ENCODE measurements at regions not wholly inside any gene's neighbourhood (a gene's known extent, or its start where the extent isn't known, plus 50 kb on each side); places are given as distances from the start of the nearest gene placed in this dataset.

DNA sequence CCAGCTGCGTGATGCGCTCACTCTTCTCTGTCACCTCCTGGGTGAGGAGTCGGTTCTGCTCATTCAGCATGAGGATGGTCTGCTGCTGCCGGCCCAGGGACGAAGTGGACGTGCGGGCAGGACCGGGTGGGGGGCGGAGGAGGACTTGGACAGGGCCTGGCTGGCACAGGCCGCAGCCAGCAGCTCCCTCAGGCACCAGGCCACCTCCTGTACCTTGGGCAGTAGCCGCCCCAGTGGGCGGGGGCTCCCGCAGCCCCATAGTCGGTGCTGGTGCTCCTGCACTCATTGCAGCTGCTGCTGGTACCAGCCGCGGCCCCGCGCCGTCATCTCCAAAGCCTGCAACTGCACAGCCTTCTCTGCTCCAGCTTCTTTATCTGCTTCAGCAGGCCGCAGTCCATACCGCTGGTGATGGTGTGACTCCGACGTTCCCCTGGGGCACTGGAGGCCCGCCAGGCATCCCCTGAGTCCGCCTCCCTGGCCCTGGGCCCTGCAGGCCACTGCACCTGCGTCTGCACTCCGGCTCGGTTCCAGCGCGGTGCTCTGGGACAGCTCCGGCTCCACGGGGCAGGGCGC is 884.9 kb upstream of the ZNF722 start:
- Histone ChIP-seq H3K79me2 (ENCODE audit: control insufficient read depth, insufficient read depth, low read length) (no peaks in the 10 kb centered on the region), H3K4me2 (ENCODE audit: insufficient read depth, low read length) (no peak overlapping the region), H3K4me3 (no peak overlapping the region), H3K4me1 (replicated peaks in 1 of 2; ENCODE audit: control insufficient read depth in 2 of 2, insufficient read depth in 2 of 2, low read length in 2 of 2) (no peaks in the 10 kb centered on the region), H3K9me3 (replicated peaks; ENCODE audit: control insufficient read depth, insufficient read depth, low read depth, low read length) (no peaks in the 10 kb centered on the region), H3K9ac (ENCODE audit: insufficient read depth in 1 of 2, low read depth in 2 of 2, low read length in 2 of 2) (no peak overlapping the region), H3K27me3 (ENCODE audit: control insufficient read depth in 2 of 2, insufficient read depth in 2 of 2, low read length in 2 of 2) (no peaks in the 10 kb centered on the region), H2AFZ (ENCODE audit: low read depth, low read length) (no peak overlapping the region), H4K20me1 (replicated peaks; ENCODE audit: control insufficient read depth, insufficient read depth, low read length) (no peaks in the 10 kb centered on the region), H3K36me3 (ENCODE audit: control insufficient read depth, insufficient read depth, low read length) (no peaks in the 10 kb centered on the region), H3K9me1 (ENCODE audit: control insufficient read depth, insufficient read depth, low read length) (no peaks in the 10 kb centered on the region), H3K27ac (ENCODE audit: extremely low read depth, low read depth, low read length) (no peak overlapping the region)
- WGBS (ENCODE audit: insufficient coverage, low coverage, missing lambda C conversion rate), result 5% methylated on average over 27 of the region's 33 CpGs
- no TSS peak for BruUV-seq (replicated peaks)
- FAIRE-seq (no peak), ATAC-seq (no peak), DNase-seq (ENCODE audit: extremely low read depth in 1 of 4, low spot score in 3 of 4) (no peak)
- ChIA-PET POLR2A (no interaction called here), CTCF (ENCODE audit: low intra/inter-chr PET ratio) (no interaction called here)
- intact Hi-C loops (cut with micrococcal nuclease) (no loop called here), in situ Hi-C loops (cut with MboI) (no loop called here)
- TF ChIP-seq ZNF75A (CRISPR knock-in tag; IDR thresholded peaks at IDR 0.05) (no peak), TRIM28 (IDR thresholded peaks at IDR 0.05) (no peak), SMAD2 (IDR thresholded peaks at IDR 0.05; ENCODE audit: low read depth, low read length) (no peak), NCOA2 (IDR thresholded peaks at IDR 0.05; ENCODE audit: partially characterized antibody in 2 of 2) (no peak)
- TF ChIP-seq, protein P1, sequence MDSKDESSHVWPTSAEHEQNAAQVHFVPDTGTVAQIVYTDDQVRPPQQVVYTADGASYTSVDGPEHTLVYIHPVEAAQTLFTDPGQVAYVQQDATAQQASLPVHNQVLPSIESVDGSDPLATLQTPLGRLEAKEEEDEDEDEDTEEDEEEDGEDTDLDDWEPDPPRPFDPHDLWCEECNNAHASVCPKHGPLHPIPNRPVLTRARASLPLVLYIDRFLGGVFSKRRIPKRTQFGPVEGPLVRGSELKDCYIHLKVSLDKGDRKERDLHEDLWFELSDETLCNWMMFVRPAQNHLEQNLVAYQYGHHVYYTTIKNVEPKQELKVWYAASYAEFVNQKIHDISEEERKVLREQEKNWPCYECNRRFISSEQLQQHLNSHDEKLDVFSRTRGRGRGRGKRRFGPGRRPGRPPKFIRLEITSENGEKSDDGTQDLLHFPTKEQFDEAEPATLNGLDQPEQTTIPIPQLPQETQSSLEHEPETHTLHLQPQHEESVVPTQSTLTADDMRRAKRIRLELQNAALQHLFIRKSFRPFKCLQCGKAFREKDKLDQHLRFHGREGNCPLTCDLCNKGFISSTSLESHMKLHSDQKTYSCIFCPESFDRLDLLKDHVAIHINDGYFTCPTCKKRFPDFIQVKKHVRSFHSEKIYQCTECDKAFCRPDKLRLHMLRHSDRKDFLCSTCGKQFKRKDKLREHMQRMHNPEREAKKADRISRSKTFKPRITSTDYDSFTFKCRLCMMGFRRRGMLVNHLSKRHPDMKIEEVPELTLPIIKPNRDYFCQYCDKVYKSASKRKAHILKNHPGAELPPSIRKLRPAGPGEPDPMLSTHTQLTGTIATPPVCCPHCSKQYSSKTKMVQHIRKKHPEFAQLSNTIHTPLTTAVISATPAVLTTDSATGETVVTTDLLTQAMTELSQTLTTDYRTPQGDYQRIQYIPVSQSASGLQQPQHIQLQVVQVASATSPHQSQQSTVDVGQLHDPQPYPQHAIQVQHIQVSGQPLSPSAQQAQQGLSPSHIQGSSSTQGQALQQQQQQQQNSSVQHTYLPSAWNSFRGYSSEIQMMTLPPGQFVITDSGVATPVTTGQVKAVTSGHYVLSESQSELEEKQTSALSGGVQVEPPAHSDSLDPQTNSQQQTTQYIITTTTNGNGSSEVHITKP (IDR thresholded peaks at IDR 0.05; ENCODE audit: partially characterized antibody), result no peak
- TF ChIP-seq, protein P2, sequence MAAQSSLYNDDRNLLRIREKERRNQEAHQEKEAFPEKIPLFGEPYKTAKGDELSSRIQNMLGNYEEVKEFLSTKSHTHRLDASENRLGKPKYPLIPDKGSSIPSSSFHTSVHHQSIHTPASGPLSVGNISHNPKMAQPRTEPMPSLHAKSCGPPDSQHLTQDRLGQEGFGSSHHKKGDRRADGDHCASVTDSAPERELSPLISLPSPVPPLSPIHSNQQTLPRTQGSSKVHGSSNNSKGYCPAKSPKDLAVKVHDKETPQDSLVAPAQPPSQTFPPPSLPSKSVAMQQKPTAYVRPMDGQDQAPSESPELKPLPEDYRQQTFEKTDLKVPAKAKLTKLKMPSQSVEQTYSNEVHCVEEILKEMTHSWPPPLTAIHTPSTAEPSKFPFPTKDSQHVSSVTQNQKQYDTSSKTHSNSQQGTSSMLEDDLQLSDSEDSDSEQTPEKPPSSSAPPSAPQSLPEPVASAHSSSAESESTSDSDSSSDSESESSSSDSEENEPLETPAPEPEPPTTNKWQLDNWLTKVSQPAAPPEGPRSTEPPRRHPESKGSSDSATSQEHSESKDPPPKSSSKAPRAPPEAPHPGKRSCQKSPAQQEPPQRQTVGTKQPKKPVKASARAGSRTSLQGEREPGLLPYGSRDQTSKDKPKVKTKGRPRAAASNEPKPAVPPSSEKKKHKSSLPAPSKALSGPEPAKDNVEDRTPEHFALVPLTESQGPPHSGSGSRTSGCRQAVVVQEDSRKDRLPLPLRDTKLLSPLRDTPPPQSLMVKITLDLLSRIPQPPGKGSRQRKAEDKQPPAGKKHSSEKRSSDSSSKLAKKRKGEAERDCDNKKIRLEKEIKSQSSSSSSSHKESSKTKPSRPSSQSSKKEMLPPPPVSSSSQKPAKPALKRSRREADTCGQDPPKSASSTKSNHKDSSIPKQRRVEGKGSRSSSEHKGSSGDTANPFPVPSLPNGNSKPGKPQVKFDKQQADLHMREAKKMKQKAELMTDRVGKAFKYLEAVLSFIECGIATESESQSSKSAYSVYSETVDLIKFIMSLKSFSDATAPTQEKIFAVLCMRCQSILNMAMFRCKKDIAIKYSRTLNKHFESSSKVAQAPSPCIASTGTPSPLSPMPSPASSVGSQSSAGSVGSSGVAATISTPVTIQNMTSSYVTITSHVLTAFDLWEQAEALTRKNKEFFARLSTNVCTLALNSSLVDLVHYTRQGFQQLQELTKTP (IDR thresholded peaks at IDR 0.05; ENCODE audit: low read depth in 1 of 2, partially characterized antibody in 2 of 2), result no peak
